ENCODE measurements at regions not wholly inside any gene's neighbourhood (a gene's known extent, or its start where the extent isn't known, plus 50 kb on each side); places are given as distances from the start of the nearest gene placed in this dataset.
A peak's percentile ranks its signal among the peaks of the same experiment; 100 is the strongest.

- no TSS peak for BruUV-seq (replicated peaks)
- no peak overlapping the region for H2AK9ac ChIP-seq (replicated peaks; ENCODE audit: low read depth, low read length, poor library complexity)
- dilution Hi-C loops (cut with HindIII; ENCODE audit: low sequenced_read_pairs, unreplicated experiment) (no loop called here), in situ Hi-C loops (cut with MboI; ENCODE audit: low sequenced_read_pairs) (no loop called here), intact Hi-C loops (cut with micrococcal nuclease) (loop anchor here (10.0 kb wide), 1 partner anchor 932 kb away; the partner anchor contains the start of gene FAT1)
- POLR2A ChIA-PET (ENCODE audit: unreplicated experiment) = no interaction called here
- H2BK20ac ChIP-seq (ENCODE audit: low read depth, low read length) = no peak overlapping the region
- no peak overlapping the region for H2BK120ac ChIP-seq (ENCODE audit: low read depth, low read length)
- H3K23ac ChIP-seq (ENCODE audit: low read depth, low read length) = no peak overlapping the region
- no peaks in the 10 kb centered on the region; the same call in 1 of the 2 replicates for H3K36me3 ChIP-seq (ENCODE audit: control insufficient read depth, insufficient read depth, low read length)
- H2BK15ac ChIP-seq (ENCODE audit: low read depth, low read length) = no peak overlapping the region
- peaks cover 6% of the 10 kb centered on the region for H3K9me3 ChIP-seq (ENCODE audit: control insufficient read depth, insufficient read depth, low read length)
- peak; percentile 96 for ATAC-seq (ENCODE audit: low read depth)
- DNase-seq = peak; percentile 90
- peak overlapping the region; percentile 24; the same call in 1 of the 2 replicates for H3K4me2 ChIP-seq (ENCODE audit: low read depth, low read length)
- no peak overlapping the region for H3K9ac ChIP-seq (ENCODE audit: low read depth, low read length)
- no peak overlapping the region for H3K18ac ChIP-seq (ENCODE audit: low read depth, low read length)
- peaks cover 2% of the 10 kb centered on the region; the same call in 1 of the 2 replicates for H3K4me1 ChIP-seq (ENCODE audit: control insufficient read depth, insufficient read depth, low read length)
- H2BK5ac ChIP-seq (ENCODE audit: low read depth, low read length, poor library complexity, severe bottlenecking) = peak overlapping the region; percentile 30
- H3K14ac ChIP-seq (replicated peaks; ENCODE audit: low read depth, low read length) = no peak overlapping the region
- H3K4ac ChIP-seq (ENCODE audit: low read depth, low read length) = no peak overlapping the region; the same call in 1 of the 2 replicates
- H3K9me1 ChIP-seq (ENCODE audit: insufficient read depth, low read length) = no peaks in the 10 kb centered on the region
- H4K8ac ChIP-seq (ENCODE audit: low read depth in 2 of 2, low read length in 2 of 2) = no peak overlapping the region
- no peak overlapping the region for H3K56ac ChIP-seq (ENCODE audit: extremely low read depth, insufficient read depth, low read length)
- no peaks in the 10 kb centered on the region for H4K20me1 ChIP-seq (ENCODE audit: insufficient read depth, low read length)
- TF ChIP-seq CTCF (conservative IDR thresholded peaks at IDR 0.05; ENCODE audit: low read depth, low read length) = no peak
- TF ChIP-seq NFE2L2 (IDR thresholded peaks at IDR 0.05; ENCODE audit: low read depth, low read length) = no peak
- no peak for TF ChIP-seq USF2 (IDR thresholded peaks at IDR 0.05; ENCODE audit: low read depth, low read length)
- peak; percentile 89 for TF ChIP-seq CEBPB (IDR thresholded peaks at IDR 0.05; ENCODE audit: low read depth, low read length)
- TF ChIP-seq MAFK (IDR thresholded peaks at IDR 0.05; ENCODE audit: low read depth, low read length) = peak; percentile 73
- peak; percentile 58 for TF ChIP-seq FOS (IDR thresholded peaks at IDR 0.05; ENCODE audit: low read depth, low read length)
- no peak overlapping the region for H3K4me3 ChIP-seq (ENCODE audit: insufficient read depth, low read depth, low read length)
- no peak overlapping the region for H3K27ac ChIP-seq (ENCODE audit: insufficient read depth, low read length)
- no peak overlapping the region for H4K5ac ChIP-seq (ENCODE audit: low read depth, low read length)
- no peak overlapping the region for H2AFZ ChIP-seq (replicated peaks; ENCODE audit: low read length, poor library complexity)
- no peaks in the 10 kb centered on the region for H3K27me3 ChIP-seq (ENCODE audit: control insufficient read depth, insufficient read depth, low read length)
- no peak overlapping the region for H4K91ac ChIP-seq (ENCODE audit: insufficient read depth, low read depth, low read length)
- H2AK5ac ChIP-seq (ENCODE audit: low read depth, low read length) = no peak overlapping the region
- H3K79me1 ChIP-seq (ENCODE audit: low read depth in 1 of 2, low read length in 2 of 2) = no peaks in the 10 kb centered on the region
- CTCF ChIA-PET = interaction anchor here (0.6 kb wide), 1 partner anchor 928 kb away, joined by 3 read pairs; no protein-coding TSS in a partner anchor
Observed at GRCh38 chr4:187656959-187657358, 338.6 kb upstream of the ZFP42 start.
